ENCODE measurements at regions not wholly inside any gene's neighbourhood (a gene's known extent, or its start where the extent isn't known, plus 50 kb on each side); places are given as distances from the start of the nearest gene placed in this dataset.

- DNase-seq, result no peak
- FAIRE-seq, result no peak
- Histone ChIP-seq H3K9me3 (ENCODE audit: control insufficient read depth in 2 of 3, insufficient read depth in 1 of 3, low read length in 3 of 3) (no peaks in the 10 kb centered on the region), H3K9ac (ENCODE audit: low read length in 3 of 3) (no peak overlapping the region), H3K27me3 (ENCODE audit: control insufficient read depth, insufficient read depth, low read length) (no peaks in the 10 kb centered on the region), H3K27ac (ENCODE audit: low read depth in 2 of 2, low read length in 2 of 2) (no peak overlapping the region), H3K36me3 (ENCODE audit: control insufficient read depth in 2 of 3, insufficient read depth in 3 of 3, low read length in 3 of 3) (no peaks in the 10 kb centered on the region), H3K4me3 (ENCODE audit: low read length in 3 of 3) (no peak overlapping the region), H3K4me1 (ENCODE audit: control insufficient read depth in 2 of 3, insufficient read depth in 2 of 3, low read depth in 1 of 3, low read length in 3 of 3) (peaks cover 0 to under 1% (median 0%) of the 10 kb centered on the region in 3 donors)
- TF ChIP-seq CTCF (IDR thresholded peaks at IDR 0.05; ENCODE audit: borderline replicate concordance, extremely low read depth, insufficient read depth), result no peak
- intact Hi-C loops (cut with DNase I), result no loop called here
These were observed 166.8 kb upstream of the LPP start for GRCh38 chr3:187987187-187987586.

- Histone ChIP-seq H3K27ac (ENCODE audit: low read depth in 2 of 2, low read length in 2 of 2) (no peak overlapping the region), H3K4me1 (ENCODE audit: control insufficient read depth in 2 of 3, insufficient read depth in 2 of 3, low read depth in 1 of 3, low read length in 3 of 3) (no peaks in the 10 kb centered on the region), H3K9me3 (ENCODE audit: control insufficient read depth in 2 of 3, insufficient read depth in 1 of 3, low read length in 3 of 3) (no peaks in the 10 kb centered on the region), H3K36me3 (ENCODE audit: control insufficient read depth in 2 of 3, insufficient read depth in 3 of 3, low read length in 3 of 3) (no peaks in the 10 kb centered on the region), H3K9ac (ENCODE audit: low read length in 3 of 3) (no peak overlapping the region), H3K4me3 (ENCODE audit: low read length in 3 of 3) (no peak overlapping the region), H3K27me3 (ENCODE audit: control insufficient read depth, insufficient read depth, low read length) (no peaks in the 10 kb centered on the region)
- intact Hi-C loops (cut with DNase I), result no loop called here
- no peak for FAIRE-seq
- TF ChIP-seq CTCF (IDR thresholded peaks at IDR 0.05; ENCODE audit: borderline replicate concordance, extremely low read depth, insufficient read depth), result no peak
- DNase-seq, result no peak
These were observed 166.0 kb upstream of the LPP start for GRCh38 chr3:187987924-187988323.

GRCh38 chr3:187989575-187990153 lies 164.3 kb upstream of the LPP start:
- TF ChIP-seq CTCF (IDR thresholded peaks at IDR 0.05; ENCODE audit: borderline replicate concordance, extremely low read depth, insufficient read depth), result no peak
- Histone ChIP-seq H3K4me3 (ENCODE audit: low read length in 3 of 3) (no peak overlapping the region), H3K36me3 (ENCODE audit: control insufficient read depth in 2 of 3, insufficient read depth in 3 of 3, low read length in 3 of 3) (no peaks in the 10 kb centered on the region), H3K27ac (ENCODE audit: low read depth in 2 of 2, low read length in 2 of 2) (no peak overlapping the region), H3K9ac (ENCODE audit: low read length in 3 of 3) (no peak overlapping the region), H3K4me1 (ENCODE audit: control insufficient read depth in 2 of 3, insufficient read depth in 2 of 3, low read depth in 1 of 3, low read length in 3 of 3) (no peaks in the 10 kb centered on the region), H3K9me3 (ENCODE audit: control insufficient read depth in 2 of 3, insufficient read depth in 1 of 3, low read length in 3 of 3) (no peaks in the 10 kb centered on the region), H3K27me3 (ENCODE audit: control insufficient read depth, insufficient read depth, low read length) (no peaks in the 10 kb centered on the region)
- intact Hi-C loops (cut with DNase I), result no loop called here
- peak in 4 of 5 donors; percentile 52 to 69 (median 63) for DNase-seq
- FAIRE-seq, result no peak

- Histone ChIP-seq H3K27ac (ENCODE audit: low read depth in 2 of 2, low read length in 2 of 2) (no peak overlapping the region), H3K4me3 (ENCODE audit: low read length in 3 of 3) (no peak overlapping the region), H3K9ac (ENCODE audit: low read length in 3 of 3) (no peak overlapping the region), H3K36me3 (ENCODE audit: control insufficient read depth in 2 of 3, insufficient read depth in 3 of 3, low read length in 3 of 3) (no peaks in the 10 kb centered on the region), H3K9me3 (ENCODE audit: control insufficient read depth in 2 of 3, insufficient read depth in 1 of 3, low read length in 3 of 3) (no peaks in the 10 kb centered on the region), H3K27me3 (ENCODE audit: control insufficient read depth, insufficient read depth, low read length) (no peaks in the 10 kb centered on the region), H3K4me1 (ENCODE audit: control insufficient read depth in 2 of 3, insufficient read depth in 2 of 3, low read depth in 1 of 3, low read length in 3 of 3) (no peaks in the 10 kb centered on the region)
- DNase-seq (no peak), FAIRE-seq (no peak)
- intact Hi-C loops (cut with DNase I), result no loop called here
- no peak for TF ChIP-seq CTCF (IDR thresholded peaks at IDR 0.05; ENCODE audit: borderline replicate concordance, extremely low read depth, insufficient read depth)
These were observed 161.3 kb upstream of the LPP start for GRCh38 chr3:187992609-187993008.

Measured in kidney (tissue), 13 donors.